ENCODE measurements at regions not wholly inside any gene's neighbourhood (a gene's known extent, or its start where the extent isn't known, plus 50 kb on each side); places are given as distances from the start of the nearest gene placed in this dataset.

GRCh38 chr7:145534301-145534700 lies 582.3 kb upstream of the CNTNAP2 start:
- no peaks in the 10 kb centered on the region for H4K20me1 ChIP-seq (replicated peaks; ENCODE audit: control insufficient read depth, insufficient read depth, low read length)
- BruUV-seq (replicated peaks) = no TSS peak
- in situ Hi-C loops (cut with MboI) = no loop called here
- no peaks in the 10 kb centered on the region for H3K4me1 ChIP-seq (replicated peaks in 1 of 2; ENCODE audit: control insufficient read depth in 2 of 2, insufficient read depth in 2 of 2, low read length in 2 of 2)
- H3K9me1 ChIP-seq (ENCODE audit: control insufficient read depth, insufficient read depth, low read length) = no peaks in the 10 kb centered on the region
- no peak overlapping the region for H3K4me2 ChIP-seq (ENCODE audit: insufficient read depth, low read length)
- H3K36me3 ChIP-seq (ENCODE audit: control insufficient read depth, insufficient read depth, low read length) = no peaks in the 10 kb centered on the region
- no peak overlapping the region for H3K9ac ChIP-seq (ENCODE audit: insufficient read depth in 1 of 2, low read depth in 2 of 2, low read length in 2 of 2)
- no peak overlapping the region for H2AFZ ChIP-seq (ENCODE audit: low read depth, low read length)
- intact Hi-C loops (cut with micrococcal nuclease) = no loop called here
- H3K4me3 ChIP-seq = no peak overlapping the region
- no peaks in the 10 kb centered on the region for H3K9me3 ChIP-seq (replicated peaks; ENCODE audit: control insufficient read depth, insufficient read depth, low read depth, low read length)
- FAIRE-seq (no peak), ATAC-seq (no peak), DNase-seq (ENCODE audit: extremely low read depth in 1 of 4, low spot score in 3 of 4) (no peak)
- POLR2A ChIA-PET = no interaction called here
- WGBS (ENCODE audit: insufficient coverage, low coverage, missing lambda C conversion rate) = 0% methylated on average over 1 of the region's 1 CpG
- CTCF ChIA-PET (ENCODE audit: low intra/inter-chr PET ratio) = no interaction called here
- H3K27me3 ChIP-seq (ENCODE audit: control insufficient read depth in 2 of 2, insufficient read depth in 2 of 2, low read length in 2 of 2) = no peaks in the 10 kb centered on the region
- no peaks in the 10 kb centered on the region for H3K79me2 ChIP-seq (ENCODE audit: control insufficient read depth, insufficient read depth, low read length)
- TF ChIP-seq NFIX (CRISPR knock-in tag; IDR thresholded peaks at IDR 0.05; ENCODE audit: low read depth) = no peak
- TF ChIP-seq ZNF639 (CRISPR knock-in tag; conservative IDR thresholded peaks at IDR 0.05 in 1 of 2, IDR thresholded peaks at IDR 0.05 in 1 of 2) = no peak
- H3K27ac ChIP-seq (ENCODE audit: extremely low read depth, low read depth, low read length) = no peak overlapping the region

DNA sequence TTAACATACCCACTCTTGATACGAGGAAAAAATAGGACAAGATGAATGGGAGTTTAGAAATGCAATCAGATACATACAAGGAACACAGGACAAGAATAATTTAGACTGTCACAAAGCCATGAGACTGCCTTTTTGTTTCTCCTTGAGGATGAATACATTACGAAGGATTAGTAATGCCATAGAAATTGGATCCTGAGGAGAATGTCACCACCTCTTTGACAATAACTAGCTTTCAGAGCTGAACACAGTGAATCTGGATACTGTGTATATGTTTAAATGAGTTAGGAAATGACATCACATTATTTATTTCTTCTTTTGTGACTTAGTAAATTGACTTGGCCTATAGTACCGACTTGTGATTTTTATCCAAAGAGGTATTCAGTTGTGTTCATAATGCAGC lies 596.3 kb upstream of the CNTNAP2 start:
- no peaks in the 10 kb centered on the region for H3K79me2 ChIP-seq (ENCODE audit: control insufficient read depth, insufficient read depth, low read length)
- no TSS peak for BruUV-seq (replicated peaks)
- H3K4me2 ChIP-seq (ENCODE audit: insufficient read depth, low read length) = no peak overlapping the region
- H3K9me1 ChIP-seq (ENCODE audit: control insufficient read depth, insufficient read depth, low read length) = no peaks in the 10 kb centered on the region
- FAIRE-seq = no peak
- no peak for DNase-seq (ENCODE audit: extremely low read depth in 1 of 4, low spot score in 3 of 4)
- no peak for TF ChIP-seq ZNF277 (CRISPR knock-in tag; IDR thresholded peaks at IDR 0.05; ENCODE audit: borderline replicate concordance)
- TF ChIP-seq ZNF24 (IDR thresholded peaks at IDR 0.05) = no peak
- no peak for TF ChIP-seq NELFE (IDR thresholded peaks at IDR 0.05; ENCODE audit: insufficient read depth, insufficient read length)
- no peak for TF ChIP-seq SIX5 (IDR thresholded peaks at IDR 0.05; ENCODE audit: borderline replicate concordance in 1 of 2, insufficient read depth in 1 of 2, low read depth in 1 of 2, low read length in 2 of 2)
- no peak for TF ChIP-seq SRSF3 (IDR thresholded peaks at IDR 0.05; ENCODE audit: insufficient read depth, low read length)
- TF ChIP-seq HMG20B (CRISPR knock-in tag; IDR thresholded peaks at IDR 0.05) = no peak
- TF ChIP-seq ZNF146 (CRISPR knock-in tag; IDR thresholded peaks at IDR 0.05; ENCODE audit: unreplicated experiment) = no peak
- TF ChIP-seq KDM2B (CRISPR knock-in tag; IDR thresholded peaks at IDR 0.05) = no peak
- no peaks in the 10 kb centered on the region for H4K20me1 ChIP-seq (replicated peaks; ENCODE audit: control insufficient read depth, insufficient read depth, low read length)
- 0% methylated on average over 3 of the region's 3 CpGs for WGBS (ENCODE audit: insufficient coverage, low coverage, missing lambda C conversion rate)
- no peaks in the 10 kb centered on the region for H3K27me3 ChIP-seq (ENCODE audit: control insufficient read depth in 2 of 2, insufficient read depth in 2 of 2, low read length in 2 of 2)
- no peaks in the 10 kb centered on the region for H3K36me3 ChIP-seq (ENCODE audit: control insufficient read depth, insufficient read depth, low read length)
- ChIA-PET CTCF (ENCODE audit: low intra/inter-chr PET ratio) (no interaction called here), POLR2A (no interaction called here)
- no peak overlapping the region for H3K4me3 ChIP-seq
- intact Hi-C loops (cut with micrococcal nuclease) = no loop called here
- H3K9ac ChIP-seq (ENCODE audit: insufficient read depth in 1 of 2, low read depth in 2 of 2, low read length in 2 of 2) = no peak overlapping the region
- 0 out of 2 replicates have a peak, but pooled peaks cover 2% of the 10 kb centered on the region for H3K9me3 ChIP-seq (replicated peaks; ENCODE audit: control insufficient read depth, insufficient read depth, low read depth, low read length)
- H3K4me1 ChIP-seq (replicated peaks in 1 of 2; ENCODE audit: control insufficient read depth in 2 of 2, insufficient read depth in 2 of 2, low read length in 2 of 2) = no peaks in the 10 kb centered on the region
- H2AFZ ChIP-seq (ENCODE audit: low read depth, low read length) = no peak overlapping the region
- H3K27ac ChIP-seq (ENCODE audit: extremely low read depth, low read depth, low read length) = no peak overlapping the region
- ATAC-seq = no peak
- in situ Hi-C loops (cut with MboI) = no loop called here

All from K562 (cell line).